ENCODE measurements at regions not wholly inside any gene's neighbourhood (a gene's known extent, or its start where the extent isn't known, plus 50 kb on each side); places are given as distances from the start of the nearest gene placed in this dataset.

- TF ChIP-seq CTCF (conservative IDR thresholded peaks at IDR 0.05): no peak
- H3K27me3 Mint-ChIP-seq (ENCODE audit: insufficient read depth): no peaks in the 10 kb centered on the region
- no peaks in the 10 kb centered on the region for H3K36me3 ChIP-seq (ENCODE audit: control insufficient read depth, insufficient read depth, low read length)
- no peaks in the 10 kb centered on the region for H3K27me3 ChIP-seq (ENCODE audit: control insufficient read depth, insufficient read depth, low read length, poor library complexity, severe bottlenecking)
- H3K9ac ChIP-seq (ENCODE audit: extremely low read depth, low read length, poor library complexity, severe bottlenecking): no peak overlapping the region
- no peak overlapping the region for H3K27ac ChIP-seq (ENCODE audit: low read depth, low read length)
- WGBS, 2 experiments (ENCODE audit: insufficient coverage in 1 of 2, insufficient read length in 1 of 2): 83 to 92% methylated on average over 1 to 4 of the region's 5 CpGs
- H3K36me3 Mint-ChIP-seq (ENCODE audit: low read depth): peaks cover 2% of the 10 kb centered on the region
- peaks cover 3% of the 10 kb centered on the region for H3K9me3 Mint-ChIP-seq
- H3K27ac Mint-ChIP-seq: no peak overlapping the region
- no peaks in the 10 kb centered on the region for H3K4me1 ChIP-seq (ENCODE audit: control insufficient read depth, insufficient read depth, low read length)
- no peak for DNase-seq
- H3K4me3 ChIP-seq (ENCODE audit: low read length): no peak overlapping the region
- H3K9me3 ChIP-seq (ENCODE audit: control insufficient read depth, low read length): no peaks in the 10 kb centered on the region
- no peak overlapping the region for H3K4me3 Mint-ChIP-seq
- H3K4me1 Mint-ChIP-seq: no peaks in the 10 kb centered on the region
Measured at GRCh38 chr13:61277586-61278276, 137.9 kb downstream of the PCDH20 start.

- WGBS, 2 experiments (ENCODE audit: insufficient coverage in 1 of 2, insufficient read length in 1 of 2): 80 to 100% methylated on average over 1 of the region's 1 CpG
- Histone ChIP-seq H3K36me3 (ENCODE audit: control insufficient read depth, insufficient read depth, low read length) (no peaks in the 10 kb centered on the region), H3K4me1 (ENCODE audit: control insufficient read depth, insufficient read depth, low read length) (no peaks in the 10 kb centered on the region), H3K27ac (ENCODE audit: low read depth, low read length) (no peak overlapping the region), H3K4me3 (ENCODE audit: low read length) (no peak overlapping the region), H3K9ac (ENCODE audit: extremely low read depth, low read length, poor library complexity, severe bottlenecking) (no peak overlapping the region), H3K27me3 (ENCODE audit: control insufficient read depth, insufficient read depth, low read length, poor library complexity, severe bottlenecking) (no peaks in the 10 kb centered on the region), H3K9me3 (ENCODE audit: control insufficient read depth, low read length) (no peaks in the 10 kb centered on the region)
- Mint-ChIP-seq H3K9me3 (peaks cover 3% of the 10 kb centered on the region), H3K27ac (no peak overlapping the region), H3K4me1 (no peaks in the 10 kb centered on the region), H3K27me3 (ENCODE audit: insufficient read depth) (no peaks in the 10 kb centered on the region), H3K4me3 (no peak overlapping the region), H3K36me3 (ENCODE audit: low read depth) (peaks cover 2% of the 10 kb centered on the region)
- TF ChIP-seq CTCF (conservative IDR thresholded peaks at IDR 0.05): no peak
- DNase-seq: no peak
Measured at GRCh38 chr13:61277088-61277487, 138.6 kb downstream of the PCDH20 start.

GRCh38 chr13:61276401-61276800 is 139.2 kb downstream of the PCDH20 start:
- no peaks in the 10 kb centered on the region for H3K27me3 ChIP-seq (ENCODE audit: control insufficient read depth, insufficient read depth, low read length, poor library complexity, severe bottlenecking)
- H3K27ac ChIP-seq (ENCODE audit: low read depth, low read length): no peak overlapping the region
- no peak overlapping the region for H3K27ac Mint-ChIP-seq
- no peaks in the 10 kb centered on the region for H3K4me1 Mint-ChIP-seq
- no peaks in the 10 kb centered on the region for H3K36me3 ChIP-seq (ENCODE audit: control insufficient read depth, insufficient read depth, low read length)
- H3K9me3 ChIP-seq (ENCODE audit: control insufficient read depth, low read length): no peaks in the 10 kb centered on the region
- no peak for TF ChIP-seq CTCF (conservative IDR thresholded peaks at IDR 0.05)
- H3K27me3 Mint-ChIP-seq (ENCODE audit: insufficient read depth): no peaks in the 10 kb centered on the region
- WGBS, 2 experiments (ENCODE audit: insufficient coverage in 1 of 2, insufficient read length in 1 of 2): 91 to 100% methylated on average over 1 to 2 of the region's 2 CpGs
- H3K36me3 Mint-ChIP-seq (ENCODE audit: low read depth): peaks cover under 1% of the 10 kb centered on the region
- no peak for DNase-seq
- H3K4me3 Mint-ChIP-seq: no peak overlapping the region
- no peak overlapping the region for H3K4me3 ChIP-seq (ENCODE audit: low read length)
- no peak overlapping the region for H3K9ac ChIP-seq (ENCODE audit: extremely low read depth, low read length, poor library complexity, severe bottlenecking)
- H3K4me1 ChIP-seq (ENCODE audit: control insufficient read depth, insufficient read depth, low read length): no peaks in the 10 kb centered on the region
- peaks cover 3% of the 10 kb centered on the region for H3K9me3 Mint-ChIP-seq

Data from endodermal cell (in vitro differentiated cells).